Progenitor cell of endocrine pancreas (in vitro differentiated cells): ENCODE measurements at regions not wholly inside any gene's neighbourhood (a gene's known extent, or its start where the extent isn't known, plus 50 kb on each side); places are given as distances from the start of the nearest gene placed in this dataset.

Experiments
- DNase-seq: peaks from one replicate; pipeline ENCODE4 v3.0.0; 2021; ENCODE audit warnings: low spot score; ENCODE audit not compliant: unreplicated experiment
- H3K27ac Mint-ChIP-seq: 2 replicates; pipeline ENCODE4 v1.8.0; 2021; ENCODE audit warnings: mild to moderate bottlenecking, moderate library complexity, mixed read lengths
- H3K27me3 Mint-ChIP-seq: 2 replicates; pipeline ENCODE4 v1.8.0; 2021; ENCODE audit warnings: mixed read lengths
- H3K36me3 Mint-ChIP-seq: 2 replicates; pipeline ENCODE4 v1.8.0; 2022; ENCODE audit warnings: mixed read lengths; ENCODE audit not compliant: insufficient read depth
- H3K4me1 Mint-ChIP-seq: 2 replicates; pipeline ENCODE4 v1.8.0; 2021; ENCODE audit warnings: low read depth, mixed read lengths
- H3K4me3 Mint-ChIP-seq: 2 replicates; pipeline ENCODE4 v1.8.0; 2021; ENCODE audit warnings: low read depth, mild to moderate bottlenecking, moderate library complexity, mixed read lengths
- H3K9me3 Mint-ChIP-seq: 2 replicates; pipeline ENCODE4 v1.8.0; 2021; ENCODE audit warnings: low read depth, mixed read lengths
- CTCF ChIP-seq: fragments of 200-600 bp; sonication (generic); IDR thresholded peaks from one replicate; pipeline ENCODE4 v1.5.0; 2021; ENCODE audit warnings: antibody characterized with exemption, mild to moderate bottlenecking; ENCODE audit not compliant: unreplicated experiment

- no peaks in the 10 kb centered on the region for H3K4me1 Mint-ChIP-seq
- no peak for DNase-seq
- H3K36me3 Mint-ChIP-seq = no peaks in the 10 kb centered on the region
- no peak for TF ChIP-seq CTCF
- no peak overlapping the region for H3K27ac Mint-ChIP-seq
- no peak overlapping the region for H3K4me3 Mint-ChIP-seq
- no peaks in the 10 kb centered on the region for H3K27me3 Mint-ChIP-seq
- H3K9me3 Mint-ChIP-seq = no peaks in the 10 kb centered on the region
Measured at GRCh38 chr16:16988963-16989362, 481.8 kb downstream of the XYLT1 start.

- H3K9me3 Mint-ChIP-seq = no peaks in the 10 kb centered on the region
- no peaks in the 10 kb centered on the region for H3K36me3 Mint-ChIP-seq
- H3K4me1 Mint-ChIP-seq = no peaks in the 10 kb centered on the region
- no peak overlapping the region for H3K27ac Mint-ChIP-seq
- no peak overlapping the region for H3K4me3 Mint-ChIP-seq
- TF ChIP-seq CTCF = no peak
- no peaks in the 10 kb centered on the region for H3K27me3 Mint-ChIP-seq
- DNase-seq = no peak
Measured at GRCh38 chr16:16989368-16989767, 481.4 kb downstream of the XYLT1 start.

- DNase-seq = no peak
- Mint-ChIP-seq H3K9me3 (no peaks in the 10 kb centered on the region), H3K27ac (no peak overlapping the region)
Measured at GRCh38 chr16:16991711-16992110, 479.0 kb downstream of the XYLT1 start.

GRCh38 chr16:16992975-16993765, 477.6 kb downstream of the XYLT1 start:
- no peaks in the 10 kb centered on the region for H3K4me1 Mint-ChIP-seq
- H3K9me3 Mint-ChIP-seq = no peaks in the 10 kb centered on the region
- DNase-seq = no peak
- H3K27ac Mint-ChIP-seq = no peak overlapping the region
- no peaks in the 10 kb centered on the region for H3K36me3 Mint-ChIP-seq
- TF ChIP-seq CTCF = no peak
- no peak overlapping the region for H3K4me3 Mint-ChIP-seq
- H3K27me3 Mint-ChIP-seq = no peaks in the 10 kb centered on the region

More at GRCh38 chr16:16991711-16992110, 479.0 kb downstream of the XYLT1 start:
- no peaks in the 10 kb centered on the region for H3K4me1 Mint-ChIP-seq
- no peaks in the 10 kb centered on the region for H3K27me3 Mint-ChIP-seq
- H3K4me3 Mint-ChIP-seq = no peak overlapping the region
- H3K36me3 Mint-ChIP-seq = no peaks in the 10 kb centered on the region
- TF ChIP-seq CTCF = no peak

- Mint-ChIP-seq H3K4me3 (no peak overlapping the region), H3K36me3 (no peaks in the 10 kb centered on the region), H3K27ac (no peak overlapping the region), H3K9me3 (no peaks in the 10 kb centered on the region), H3K27me3 (no peaks in the 10 kb centered on the region), H3K4me1 (no peaks in the 10 kb centered on the region)
- no peak for DNase-seq
- TF ChIP-seq CTCF = no peak
Measured at GRCh38 chr16:16994831-16995230, 475.9 kb downstream of the XYLT1 start.
